HG02884 (cell line): ENCODE measurements at regions not wholly inside any gene's neighbourhood (a gene's known extent, or its start where the extent isn't known, plus 50 kb on each side); places are given as distances from the start of the nearest gene placed in this dataset.

Experiments used
- ATAC-seq: cut with Tn5 transposase; IDR thresholded peaks from one replicate; pipeline ENCODE4 v1.9.1; 2021; ENCODE audit warnings: mild to moderate bottlenecking, moderate library complexity; ENCODE audit not compliant: unreplicated experiment

- ATAC-seq, result no peak
These were observed 137.4 kb upstream of the RBMS1 start for GRCh38 chr2:160630801-160631590.

- ATAC-seq, result no peak
These were observed 138.7 kb upstream of the RBMS1 start for GRCh38 chr2:160632084-160632975.

GRCh38 chr2:160634436-160634835 is 140.8 kb upstream of the RBMS1 start:
- no peak for ATAC-seq

GRCh38 chr2:160635488-160635887 is 141.9 kb upstream of the RBMS1 start:
- ATAC-seq, result no peak

- ATAC-seq, result no peak
These were observed 145.9 kb upstream of the RBMS1 start for GRCh38 chr2:160639472-160639871.

GRCh38 chr2:160646684-160647444 is 153.3 kb upstream of the RBMS1 start:
- no peak for ATAC-seq

- ATAC-seq, result no peak
These were observed 154.5 kb upstream of the RBMS1 start for GRCh38 chr2:160647967-160648685.

GRCh38 chr2:160649698-160650097 is 156.1 kb upstream of the RBMS1 start:
- ATAC-seq, result no peak

GRCh38 chr2:160650196-160651118 is 156.8 kb upstream of the RBMS1 start:
- no peak for ATAC-seq

GRCh38 chr2:160651416-160652200 is 158.0 kb upstream of the RBMS1 start:
- no peak for ATAC-seq

- ATAC-seq, result peak; percentile 60
These were observed 158.6 kb upstream of the RBMS1 start for GRCh38 chr2:160652236-160652635.

GRCh38 chr2:160657196-160657595 is 163.6 kb upstream of the RBMS1 start:
- ATAC-seq, result no peak

GRCh38 chr2:160658851-160659250 is 165.2 kb upstream of the RBMS1 start:
- no peak for ATAC-seq

- ATAC-seq, result no peak
These were observed 167.1 kb upstream of the RBMS1 start for GRCh38 chr2:160660741-160661140.

GRCh38 chr2:160664603-160665140 is 171.1 kb upstream of the RBMS1 start:
- no peak for ATAC-seq

- peak; percentile 88 for ATAC-seq
These were observed 172.8 kb upstream of the RBMS1 start for GRCh38 chr2:160666154-160667060.

GRCh38 chr2:160667811-160668210 is 174.2 kb upstream of the RBMS1 start:
- ATAC-seq, result no peak
